Loucy (cell line): ENCODE measurements at regions not wholly inside any gene's neighbourhood (a gene's known extent, or its start where the extent isn't known, plus 50 kb on each side); places are given as distances from the start of the nearest gene placed in this dataset.

Experiments
- EZH2phosphoT487 ChIP-seq: fragments of 200-600 bp; IDR thresholded peaks from 2 replicates; pipeline ENCODE4 v1.6.1; 2018; ENCODE audit warnings: antibody characterized with exemption, mild to moderate bottlenecking, moderate library complexity, borderline replicate concordance
- TF ChIP-seq, protein P1 (sequence below): fragments of 200-600 bp; sonication (generic); conservative IDR thresholded peaks from 2 replicates; pipeline ENCODE4 v1.5.1; 2014; ENCODE audit warnings: mild to moderate bottlenecking, antibody characterized with exemption, low read length

GRCh38 chr2:144326825-144327224 is 193.1 kb downstream of the ZEB2 start:
- TF ChIP-seq, protein P1, sequence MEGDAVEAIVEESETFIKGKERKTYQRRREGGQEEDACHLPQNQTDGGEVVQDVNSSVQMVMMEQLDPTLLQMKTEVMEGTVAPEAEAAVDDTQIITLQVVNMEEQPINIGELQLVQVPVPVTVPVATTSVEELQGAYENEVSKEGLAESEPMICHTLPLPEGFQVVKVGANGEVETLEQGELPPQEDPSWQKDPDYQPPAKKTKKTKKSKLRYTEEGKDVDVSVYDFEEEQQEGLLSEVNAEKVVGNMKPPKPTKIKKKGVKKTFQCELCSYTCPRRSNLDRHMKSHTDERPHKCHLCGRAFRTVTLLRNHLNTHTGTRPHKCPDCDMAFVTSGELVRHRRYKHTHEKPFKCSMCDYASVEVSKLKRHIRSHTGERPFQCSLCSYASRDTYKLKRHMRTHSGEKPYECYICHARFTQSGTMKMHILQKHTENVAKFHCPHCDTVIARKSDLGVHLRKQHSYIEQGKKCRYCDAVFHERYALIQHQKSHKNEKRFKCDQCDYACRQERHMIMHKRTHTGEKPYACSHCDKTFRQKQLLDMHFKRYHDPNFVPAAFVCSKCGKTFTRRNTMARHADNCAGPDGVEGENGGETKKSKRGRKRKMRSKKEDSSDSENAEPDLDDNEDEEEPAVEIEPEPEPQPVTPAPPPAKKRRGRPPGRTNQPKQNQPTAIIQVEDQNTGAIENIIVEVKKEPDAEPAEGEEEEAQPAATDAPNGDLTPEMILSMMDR = no peak
- no peak for TF ChIP-seq EZH2phosphoT487
